B cell (primary cell): ENCODE measurements at regions not wholly inside any gene's neighbourhood (a gene's known extent, or its start where the extent isn't known, plus 50 kb on each side); places are given as distances from the start of the nearest gene placed in this dataset.

Source experiments
- EZH2 ChIP-seq: IDR thresholded peaks from 2 replicates; pipeline ENCODE4 v1.6.1; 2012; ENCODE audit warnings: borderline replicate concordance, low read depth, mild to moderate bottlenecking, moderate library complexity, low read length; ENCODE audit not compliant: insufficient read depth, poor library complexity, severe bottlenecking
- TF ChIP-seq, protein P1 (sequence below): fragments of 200-600 bp; IDR thresholded peaks from one replicate; pipeline ENCODE4 v1.8.0; 2022; ENCODE audit warnings: antibody characterized with exemption, mild to moderate bottlenecking

- TF ChIP-seq, protein P1, sequence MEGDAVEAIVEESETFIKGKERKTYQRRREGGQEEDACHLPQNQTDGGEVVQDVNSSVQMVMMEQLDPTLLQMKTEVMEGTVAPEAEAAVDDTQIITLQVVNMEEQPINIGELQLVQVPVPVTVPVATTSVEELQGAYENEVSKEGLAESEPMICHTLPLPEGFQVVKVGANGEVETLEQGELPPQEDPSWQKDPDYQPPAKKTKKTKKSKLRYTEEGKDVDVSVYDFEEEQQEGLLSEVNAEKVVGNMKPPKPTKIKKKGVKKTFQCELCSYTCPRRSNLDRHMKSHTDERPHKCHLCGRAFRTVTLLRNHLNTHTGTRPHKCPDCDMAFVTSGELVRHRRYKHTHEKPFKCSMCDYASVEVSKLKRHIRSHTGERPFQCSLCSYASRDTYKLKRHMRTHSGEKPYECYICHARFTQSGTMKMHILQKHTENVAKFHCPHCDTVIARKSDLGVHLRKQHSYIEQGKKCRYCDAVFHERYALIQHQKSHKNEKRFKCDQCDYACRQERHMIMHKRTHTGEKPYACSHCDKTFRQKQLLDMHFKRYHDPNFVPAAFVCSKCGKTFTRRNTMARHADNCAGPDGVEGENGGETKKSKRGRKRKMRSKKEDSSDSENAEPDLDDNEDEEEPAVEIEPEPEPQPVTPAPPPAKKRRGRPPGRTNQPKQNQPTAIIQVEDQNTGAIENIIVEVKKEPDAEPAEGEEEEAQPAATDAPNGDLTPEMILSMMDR, result no peak
- TF ChIP-seq EZH2, result no peak
Measured at GRCh38 chr5:156093024-156093423, 233.9 kb upstream of the SGCD start.
